ENCODE measurements at regions not wholly inside any gene's neighbourhood (a gene's known extent, or its start where the extent isn't known, plus 50 kb on each side); places are given as distances from the start of the nearest gene placed in this dataset.

- TF ChIP-seq, protein P1, sequence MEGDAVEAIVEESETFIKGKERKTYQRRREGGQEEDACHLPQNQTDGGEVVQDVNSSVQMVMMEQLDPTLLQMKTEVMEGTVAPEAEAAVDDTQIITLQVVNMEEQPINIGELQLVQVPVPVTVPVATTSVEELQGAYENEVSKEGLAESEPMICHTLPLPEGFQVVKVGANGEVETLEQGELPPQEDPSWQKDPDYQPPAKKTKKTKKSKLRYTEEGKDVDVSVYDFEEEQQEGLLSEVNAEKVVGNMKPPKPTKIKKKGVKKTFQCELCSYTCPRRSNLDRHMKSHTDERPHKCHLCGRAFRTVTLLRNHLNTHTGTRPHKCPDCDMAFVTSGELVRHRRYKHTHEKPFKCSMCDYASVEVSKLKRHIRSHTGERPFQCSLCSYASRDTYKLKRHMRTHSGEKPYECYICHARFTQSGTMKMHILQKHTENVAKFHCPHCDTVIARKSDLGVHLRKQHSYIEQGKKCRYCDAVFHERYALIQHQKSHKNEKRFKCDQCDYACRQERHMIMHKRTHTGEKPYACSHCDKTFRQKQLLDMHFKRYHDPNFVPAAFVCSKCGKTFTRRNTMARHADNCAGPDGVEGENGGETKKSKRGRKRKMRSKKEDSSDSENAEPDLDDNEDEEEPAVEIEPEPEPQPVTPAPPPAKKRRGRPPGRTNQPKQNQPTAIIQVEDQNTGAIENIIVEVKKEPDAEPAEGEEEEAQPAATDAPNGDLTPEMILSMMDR (IDR thresholded peaks at IDR 0.05): no peak
- no peak for TF ChIP-seq POLR2A (IDR thresholded peaks at IDR 0.05)
Measured at GRCh38 chr16:76175718-76176117, 101.5 kb upstream of the CNTNAP4 start.
